HepG2 (cell line): ENCODE measurements at regions not wholly inside any gene's neighbourhood (a gene's known extent, or its start where the extent isn't known, plus 50 kb on each side); places are given as distances from the start of the nearest gene placed in this dataset.

Experiments
- ATAC-seq: fragments of 200-7000 bp; cut with Tn5 transposase; 3 replicates; pipeline ENCODE4 v1.9.1; 2020; ENCODE audit warnings: mild to moderate bottlenecking, moderate library complexity
- BruUV-seq: library from RNA; stranded (reverse); fragments of 400-500 nt; replicated peaks from 2 replicates; lab custom pipeline; 2021; lab: Mats Ljungman, UMichigan
- CTCF ChIA-PET: fragments of 300-600 bp; formaldehyde crosslinking; extraction: SDS; loops from one replicate; lab custom pipeline; 2021; ENCODE audit warnings: low total read pairs, inconsistent platforms, low intra/inter-chr PET ratio; lab: Yijun Ruan, JAX
- POLR2A ChIA-PET: fragments of 350-600 bp; sonication (Branson Sonifier 250); formaldehyde crosslinking; loops from one replicate; lab custom pipeline; 2020; ENCODE audit warnings: antibody characterized with exemption, inconsistent platforms; lab: Yijun Ruan, JAX
- DNase-seq: peaks from one replicate; pipeline ENCODE4 v3.0.0-alpha.2; 2015; ENCODE audit warnings: low spot score
- FAIRE-seq: peaks from 3 replicates; lab custom pipeline; 2011; peaks lifted over from hg19 to GRCh38; lab: Jason Lieb, UNC
- H2AFZ ChIP-seq: one replicate; pipeline ENCODE4 v1.6.1; 2011; ENCODE audit warnings: low read length, inconsistent platforms
- H3K27ac ChIP-seq: fragments of 300-600 bp; 3 replicates; pipeline ENCODE4 v1.8.0; 2011; ENCODE audit warnings: mixed run types, mild to moderate bottlenecking, mixed read lengths, low read length, inconsistent platforms; ENCODE audit not compliant: insufficient read depth; ENCODE audit errors: extremely low read length
- H3K27me3 ChIP-seq, 2 experiments: fragments of 200-600 bp in 1 of 2; 2 replicates in 1 of 2; 3 replicates in 1 of 2; pipeline versions ENCODE4 v1.6.0 to v1.8.0; 2011; ENCODE audit warnings: low read length in 2 of 2, mild to moderate bottlenecking in 2 of 2, moderate library complexity in 2 of 2, inconsistent platforms in 1 of 2; ENCODE audit not compliant: insufficient read depth in 2 of 2, control insufficient read depth in 1 of 2
- H3K36me3 ChIP-seq, 2 experiments: fragments of 200-600 bp in 1 of 2; replicated peaks in 1 of 2; 2 replicates in 1 of 2; 3 replicates in 1 of 2; pipeline versions ENCODE4 v1.5.1 to v1.8.0; 2011; ENCODE audit warnings: low read length in 2 of 2, inconsistent platforms in 1 of 2; ENCODE audit not compliant: insufficient read depth in 2 of 2, control insufficient read depth in 1 of 2
- H3K4me1 ChIP-seq: 2 replicates; pipeline ENCODE4 v1.5.1; 2012; ENCODE audit warnings: low read length, inconsistent platforms; ENCODE audit not compliant: insufficient read depth
- H3K4me2 ChIP-seq: 2 replicates; pipeline ENCODE4 v1.6.0; 2011; ENCODE audit warnings: low read depth, low read length, inconsistent platforms
- H3K4me3 ChIP-seq, 3 experiments: fragments of 200-600 bp in 1 of 3; sonication (generic), shearing (Covaris generic) in 1 of 3; replicated peaks in 1 of 3; 2 replicates each; pipeline ENCODE4 v1.5.1; 2011 to 2016; ENCODE audit warnings: low read length in 3 of 3, inconsistent platforms in 2 of 3, low read depth in 2 of 3, mild to moderate bottlenecking in 2 of 3, control low read depth in 1 of 3, mixed read lengths in 1 of 3; ENCODE audit not compliant: insufficient read depth in 1 of 3
- H3K79me2 ChIP-seq: one replicate; pipeline ENCODE4 v1.6.1; 2011; ENCODE audit warnings: low read length, inconsistent platforms; ENCODE audit not compliant: insufficient read depth
- H3K9ac ChIP-seq: 2 replicates; pipeline ENCODE4 v1.6.0; 2011; ENCODE audit warnings: mild to moderate bottlenecking, low read depth, low read length, inconsistent platforms; ENCODE audit not compliant: insufficient read depth
- H3K9me3 ChIP-seq: 2 replicates; pipeline ENCODE4 v1.5.1; 2012; ENCODE audit warnings: mild to moderate bottlenecking, low read length
- H4K20me1 ChIP-seq: 2 replicates; pipeline ENCODE4 v1.6.0; 2011; ENCODE audit warnings: inconsistent platforms, mild to moderate bottlenecking, low read length, moderate library complexity; ENCODE audit not compliant: insufficient read depth
- EP300 ChIP-seq, 3 experiments: sonication (generic) in 1 of 3; formaldehyde crosslinking in 1 of 3; IDR thresholded peaks; 2 replicates each; pipeline versions ENCODE4 v1.5.1 to v1.6.1; 2011 to 2020; ENCODE audit warnings: low read depth in 2 of 3, low read length in 2 of 3, borderline replicate concordance in 1 of 3, improper control_type of control experiment in 1 of 3, mild to moderate bottlenecking in 1 of 3, missing genetic modification reagents in 1 of 3, moderate library complexity in 1 of 3
- FOXK1 ChIP-seq: sonication (generic); formaldehyde crosslinking; IDR thresholded peaks from 2 replicates; pipeline ENCODE4 v1.4.0; 2020; ENCODE audit warnings: low read depth, missing genetic modification reagents, borderline replicate concordance
- KLF13 ChIP-seq: sonication (generic); formaldehyde crosslinking; IDR thresholded peaks from 2 replicates; pipeline ENCODE4 v1.4.0; 2020; ENCODE audit warnings: mild to moderate bottlenecking, missing genetic modification reagents
- POGZ ChIP-seq: sonication (generic); formaldehyde crosslinking; IDR thresholded peaks from 2 replicates; pipeline ENCODE4 v1.4.0; 2020; ENCODE audit warnings: mild to moderate bottlenecking, missing genetic modification reagents
- REL ChIP-seq: sonication (generic); formaldehyde crosslinking; conservative IDR thresholded peaks from 2 replicates; pipeline ENCODE4 v1.8.0; 2022; ENCODE audit warnings: mild to moderate bottlenecking, missing genetic modification reagents, moderate library complexity
- ZFX ChIP-seq: sonication (generic); formaldehyde crosslinking; IDR thresholded peaks from 2 replicates; pipeline ENCODE4 v1.4.0; 2020; ENCODE audit warnings: mild to moderate bottlenecking, low read depth, missing genetic modification reagents, moderate library complexity
- ZNF225 ChIP-seq: sonication (generic); formaldehyde crosslinking; IDR thresholded peaks from 2 replicates; pipeline ENCODE4 v1.4.0; 2020; ENCODE audit warnings: mild to moderate bottlenecking, missing genetic modification reagents
- ZNF777 ChIP-seq: sonication (generic); formaldehyde crosslinking; IDR thresholded peaks from 2 replicates; pipeline ENCODE4 v1.4.0; 2020; ENCODE audit warnings: missing genetic modification reagents
- ZNF839 ChIP-seq: sonication (generic); formaldehyde crosslinking; IDR thresholded peaks from 2 replicates; pipeline ENCODE4 v1.4.0; 2020; ENCODE audit warnings: missing genetic modification reagents, mild to moderate bottlenecking, borderline replicate concordance
- WGBS: methylation state at CpG from one replicate; pipeline ENCODE4 v1.1.6; 2017; ENCODE audit warnings: low lambda C conversion rate; 5-methylcytosine and 5-hydroxymethylcytosine counted together
- in situ Hi-C: cut with HindIII; loops from 2 replicates; pipeline ENCODE4 v1.10.0; 2017; ENCODE audit warnings: low pct_unique_long_range_greater_than_20kb; ENCODE audit not compliant: extremely low pct_ligation_motif_present
- intact Hi-C: fragments of 100-400 bp; cut with micrococcal nuclease; formaldehyde crosslinking; loops from one replicate; pipeline ENCODE4 v1.10.0; 2022; ENCODE audit not compliant: unreplicated experiment
- TF ChIP-seq, protein P1 (sequence below): sonication (generic); formaldehyde crosslinking; IDR thresholded peaks from 2 replicates; pipeline ENCODE4 v1.5.1; 2020; ENCODE audit warnings: missing genetic modification reagents, mild to moderate bottlenecking, borderline replicate concordance
- TF ChIP-seq, protein P2 (sequence below), 2 experiments: sonication (generic) in 1 of 2; formaldehyde crosslinking in 1 of 2; IDR thresholded peaks; 2 replicates each; pipeline versions ENCODE4 v1.4.0 to v1.6.1; 2018 to 2020; ENCODE audit warnings: missing genetic modification reagents in 2 of 2, borderline replicate concordance in 1 of 2, low read depth in 1 of 2, mild to moderate bottlenecking in 1 of 2, missing biosample characterization in 1 of 2
- TF ChIP-seq, protein P3 (sequence below): IDR thresholded peaks from 2 replicates; pipeline ENCODE4 v1.6.1; 2018; ENCODE audit warnings: missing genetic modification reagents, mild to moderate bottlenecking, missing compliant biosample characterization
- TF ChIP-seq, protein P4 (sequence below), 2 experiments: sonication (generic) in 1 of 2; formaldehyde crosslinking in 1 of 2; IDR thresholded peaks; 2 replicates each; pipeline versions ENCODE4 v1.4.0 to v1.6.1; 2016 to 2020; ENCODE audit warnings: borderline replicate concordance in 1 of 2, low read depth in 1 of 2, mild to moderate bottlenecking in 1 of 2, missing genetic modification reagents in 1 of 2

DNA sequence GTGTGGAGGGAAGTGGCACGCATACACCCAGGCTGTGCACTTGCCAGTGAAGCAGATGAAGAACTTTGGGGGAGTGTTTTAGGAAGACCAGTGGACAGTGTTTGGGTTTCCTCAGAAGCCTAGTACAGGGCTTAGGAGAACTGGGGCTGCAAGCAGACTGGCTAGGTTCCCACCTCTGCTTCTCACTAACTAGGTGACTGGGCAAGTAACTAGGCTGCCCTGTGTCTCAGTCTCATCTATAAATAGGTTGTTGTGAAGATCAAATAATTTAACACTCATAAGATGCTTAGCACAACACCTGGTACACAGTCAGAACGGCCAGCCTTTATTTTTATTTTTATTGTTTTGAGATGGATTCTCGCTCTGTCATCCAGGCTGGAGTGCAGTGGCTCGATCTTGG is 312.1 kb downstream of the CDH26 start (continued):
- TF ChIP-seq, protein P1, sequence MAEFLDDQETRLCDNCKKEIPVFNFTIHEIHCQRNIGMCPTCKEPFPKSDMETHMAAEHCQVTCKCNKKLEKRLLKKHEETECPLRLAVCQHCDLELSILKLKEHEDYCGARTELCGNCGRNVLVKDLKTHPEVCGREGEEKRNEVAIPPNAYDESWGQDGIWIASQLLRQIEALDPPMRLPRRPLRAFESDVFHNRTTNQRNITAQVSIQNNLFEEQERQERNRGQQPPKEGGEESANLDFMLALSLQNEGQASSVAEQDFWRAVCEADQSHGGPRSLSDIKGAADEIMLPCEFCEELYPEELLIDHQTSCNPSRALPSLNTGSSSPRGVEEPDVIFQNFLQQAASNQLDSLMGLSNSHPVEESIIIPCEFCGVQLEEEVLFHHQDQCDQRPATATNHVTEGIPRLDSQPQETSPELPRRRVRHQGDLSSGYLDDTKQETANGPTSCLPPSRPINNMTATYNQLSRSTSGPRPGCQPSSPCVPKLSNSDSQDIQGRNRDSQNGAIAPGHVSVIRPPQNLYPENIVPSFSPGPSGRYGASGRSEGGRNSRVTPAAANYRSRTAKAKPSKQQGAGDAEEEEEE (CRISPR knock-in tag), result no peak
- TF ChIP-seq ZNF839 (CRISPR knock-in tag) (no peak), EP300 (IDR thresholded peaks at IDR 0.05; ENCODE audit: low read depth in 2 of 2, low read length in 2 of 2) (no peak), EP300 (CRISPR knock-in tag; IDR thresholded peaks at IDR 0.05; ENCODE audit: borderline replicate concordance) (no peak), ZFX (CRISPR knock-in tag) (no peak), REL (no peak), KLF13 (CRISPR knock-in tag) (no peak), POGZ (CRISPR knock-in tag) (no peak)

- intact Hi-C loops, result no loop called here
- Histone ChIP-seq H3K4me3 (no peak overlapping the region), H3K9me3 (peaks cover 20% of the 10 kb centered on the region), H3K36me3 (no peaks in the 10 kb centered on the region), H3K4me1 (no peaks in the 10 kb centered on the region), H3K9ac (no peak overlapping the region), H3K79me2 (no peaks in the 10 kb centered on the region), H4K20me1 (no peaks in the 10 kb centered on the region), H2AFZ (no peak overlapping the region), H3K4me2 (no peak overlapping the region), H3K27ac (no peak overlapping the region), H3K27me3 (no peaks in the 10 kb centered on the region)
- ATAC-seq, result peak; percentile 70
- 4% methylated on average over 2 of the region's 2 CpGs for WGBS
- FAIRE-seq, result peak; percentile 75
- BruUV-seq, result no TSS peak
- in situ Hi-C loops, result no loop called here
- ChIA-PET CTCF (no interaction called here), POLR2A (no interaction called here)
- DNase-seq, result no peak
- TF ChIP-seq, protein P2, sequence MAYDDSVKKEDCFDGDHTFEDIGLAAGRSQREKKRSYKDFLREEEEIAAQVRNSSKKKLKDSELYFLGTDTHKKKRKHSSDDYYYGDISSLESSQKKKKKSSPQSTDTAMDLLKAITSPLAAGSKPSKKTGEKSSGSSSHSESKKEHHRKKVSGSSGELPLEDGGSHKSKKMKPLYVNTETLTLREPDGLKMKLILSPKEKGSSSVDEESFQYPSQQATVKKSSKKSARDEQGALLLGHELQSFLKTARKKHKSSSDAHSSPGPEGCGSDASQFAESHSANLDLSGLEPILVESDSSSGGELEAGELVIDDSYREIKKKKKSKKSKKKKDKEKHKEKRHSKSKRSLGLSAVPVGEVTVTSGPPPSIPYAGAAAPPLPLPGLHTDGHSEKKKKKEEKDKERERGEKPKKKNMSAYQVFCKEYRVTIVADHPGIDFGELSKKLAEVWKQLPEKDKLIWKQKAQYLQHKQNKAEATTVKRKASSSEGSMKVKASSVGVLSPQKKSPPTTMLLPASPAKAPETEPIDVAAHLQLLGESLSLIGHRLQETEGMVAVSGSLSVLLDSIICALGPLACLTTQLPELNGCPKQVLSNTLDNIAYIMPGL (CRISPR knock-in tag; IDR thresholded peaks at IDR 0.05; ENCODE audit: borderline replicate concordance in 1 of 2, low read depth in 1 of 2), result no peak
- TF ChIP-seq ZNF225 (CRISPR knock-in tag) (no peak), FOXK1 (no peak), ZNF777 (CRISPR knock-in tag) (no peak)
- TF ChIP-seq, protein P3, sequence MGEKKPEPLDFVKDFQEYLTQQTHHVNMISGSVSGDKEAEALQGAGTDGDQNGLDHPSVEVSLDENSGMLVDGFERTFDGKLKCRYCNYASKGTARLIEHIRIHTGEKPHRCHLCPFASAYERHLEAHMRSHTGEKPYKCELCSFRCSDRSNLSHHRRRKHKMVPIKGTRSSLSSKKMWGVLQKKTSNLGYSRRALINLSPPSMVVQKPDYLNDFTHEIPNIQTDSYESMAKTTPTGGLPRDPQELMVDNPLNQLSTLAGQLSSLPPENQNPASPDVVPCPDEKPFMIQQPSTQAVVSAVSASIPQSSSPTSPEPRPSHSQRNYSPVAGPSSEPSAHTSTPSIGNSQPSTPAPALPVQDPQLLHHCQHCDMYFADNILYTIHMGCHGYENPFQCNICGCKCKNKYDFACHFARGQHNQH (CRISPR knock-in tag), result no peak
- TF ChIP-seq, protein P4, sequence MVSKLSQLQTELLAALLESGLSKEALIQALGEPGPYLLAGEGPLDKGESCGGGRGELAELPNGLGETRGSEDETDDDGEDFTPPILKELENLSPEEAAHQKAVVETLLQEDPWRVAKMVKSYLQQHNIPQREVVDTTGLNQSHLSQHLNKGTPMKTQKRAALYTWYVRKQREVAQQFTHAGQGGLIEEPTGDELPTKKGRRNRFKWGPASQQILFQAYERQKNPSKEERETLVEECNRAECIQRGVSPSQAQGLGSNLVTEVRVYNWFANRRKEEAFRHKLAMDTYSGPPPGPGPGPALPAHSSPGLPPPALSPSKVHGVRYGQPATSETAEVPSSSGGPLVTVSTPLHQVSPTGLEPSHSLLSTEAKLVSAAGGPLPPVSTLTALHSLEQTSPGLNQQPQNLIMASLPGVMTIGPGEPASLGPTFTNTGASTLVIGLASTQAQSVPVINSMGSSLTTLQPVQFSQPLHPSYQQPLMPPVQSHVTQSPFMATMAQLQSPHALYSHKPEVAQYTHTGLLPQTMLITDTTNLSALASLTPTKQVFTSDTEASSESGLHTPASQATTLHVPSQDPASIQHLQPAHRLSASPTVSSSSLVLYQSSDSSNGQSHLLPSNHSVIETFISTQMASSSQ (IDR thresholded peaks at IDR 0.05; ENCODE audit: low read depth), result no peak
- TF ChIP-seq, protein P4 (CRISPR knock-in tag; IDR thresholded peaks at IDR 0.05; ENCODE audit: borderline replicate concordance), result no peak
These were observed 313.4 kb downstream of the CDH26 start for GRCh38 chr20:60271597-60271996.
